CD4-positive, alpha-beta T cell (primary cell): ENCODE measurements at regions not wholly inside any gene's neighbourhood (a gene's known extent, or its start where the extent isn't known, plus 50 kb on each side); places are given as distances from the start of the nearest gene placed in this dataset.
"Not testable (repeated sequence)": the region's sequence is repeated elsewhere in the genome, so short reads cannot be mapped to it uniquely, and the experiment has no call there.

ENCODE experiments used
- ATAC-seq: fragments of 200-7000 bp; cut with Tn5 transposase; one replicate; pipeline ENCODE4 v1.10.0; 2022; ENCODE audit warnings: mild to moderate bottlenecking; ENCODE audit not compliant: poor library complexity
- CTCF ChIA-PET: fragments of 350-600 bp; sonication (Branson Sonifier 250); formaldehyde crosslinking; loops from one replicate; lab custom pipeline; 2021; ENCODE audit warnings: antibody characterized with exemption, inconsistent platforms; lab: Charles Lee
- POLR2A ChIA-PET: fragments of 350-600 bp; sonication (Branson Sonifier 250); formaldehyde crosslinking; loops from one replicate; lab custom pipeline; 2021; ENCODE audit warnings: antibody characterized with exemption, inconsistent platforms; lab: Charles Lee
- DNase-seq, 14 experiments: peaks; one replicate each; pipeline ENCODE4 v3.0.0-alpha.2; 2013 to 2020; ENCODE audit warnings: mixed read lengths in 2 of 14
- H3K27ac ChIP-seq, 2 donors: one replicate each; pipeline versions ENCODE4 v1.5.1 to v1.7.0; 2013; ENCODE audit warnings: low read length in 2 of 2, low read depth in 1 of 2, mild to moderate bottlenecking in 1 of 2
- H3K27me3 ChIP-seq, 2 experiments: 1 replicate in 1 of 2; 2 replicates in 1 of 2; pipeline versions ENCODE4 v1.6.1 to v1.7.0; 2013; ENCODE audit warnings: low read length in 2 of 2, control low read depth in 1 of 2, mild to moderate bottlenecking in 1 of 2, moderate library complexity in 1 of 2; ENCODE audit not compliant: insufficient read depth in 2 of 2, control insufficient read depth in 1 of 2
- H3K36me3 ChIP-seq: one replicate; pipeline ENCODE4 v1.6.1; 2013; ENCODE audit warnings: low read length, control low read depth; ENCODE audit not compliant: insufficient read depth
- H3K4me1 ChIP-seq: one replicate; pipeline ENCODE4 v1.6.1; 2013; ENCODE audit warnings: low read length, control low read depth; ENCODE audit not compliant: insufficient read depth
- H3K4me3 ChIP-seq: one replicate; pipeline ENCODE4 v1.5.1; 2013; ENCODE audit warnings: mild to moderate bottlenecking, low read length, moderate library complexity
- H3K9me3 ChIP-seq, 2 experiments: 1 replicate in 1 of 2; 2 replicates in 1 of 2; pipeline versions ENCODE4 v1.6.1 to v1.7.0; 2013; ENCODE audit warnings: low read length in 2 of 2, mild to moderate bottlenecking in 2 of 2, control low read depth in 1 of 2, moderate library complexity in 1 of 2; ENCODE audit not compliant: control insufficient read depth in 1 of 2, insufficient read depth in 1 of 2
- H3K27ac Mint-ChIP-seq: one replicate; pipeline ENCODE4 v1.8.0; 2020; ENCODE audit warnings: mixed read lengths
- H3K27me3 Mint-ChIP-seq: one replicate; pipeline ENCODE4 v1.8.0; 2021; ENCODE audit warnings: mixed read lengths
- H3K36me3 Mint-ChIP-seq: one replicate; pipeline ENCODE4 v1.8.0; 2021; ENCODE audit warnings: low read depth, mixed read lengths
- H3K4me1 Mint-ChIP-seq: one replicate; pipeline ENCODE4 v1.8.0; 2021; ENCODE audit warnings: low read depth, mixed read lengths
- H3K4me3 Mint-ChIP-seq: one replicate; pipeline ENCODE4 v1.8.0; 2020; ENCODE audit warnings: mild to moderate bottlenecking, mixed read lengths
- H3K9me3 Mint-ChIP-seq: one replicate; pipeline ENCODE4 v1.8.0; 2020; ENCODE audit warnings: mixed read lengths
- CTCF ChIP-seq: fragments of 200-600 bp; IDR thresholded peaks from one replicate; pipeline ENCODE4 v1.8.0; 2022; ENCODE audit warnings: antibody characterized with exemption, mild to moderate bottlenecking
- intact Hi-C, 2 experiments: fragments of 100-400 bp; cut with DNase I in 1 of 2; cut with micrococcal nuclease in 1 of 2; formaldehyde crosslinking; loops; one replicate each; pipeline versions ENCODE4 v1.15.1 to v1.9.0; 2023 to 2025; cut with DNase I, micrococcal nuclease

GRCh38 chr15:79562899-79563298, 130.8 kb downstream of the MINAR1 start:
- H3K27ac ChIP-seq = no peak overlapping the region
- no peak overlapping the region for H3K4me3 ChIP-seq
- no peaks in the 10 kb centered on the region for H3K36me3 ChIP-seq
- H3K27ac Mint-ChIP-seq = no peak overlapping the region
- H3K4me3 Mint-ChIP-seq = no peak overlapping the region
- DNase-seq (no peak), ATAC-seq (no peak)
- ChIA-PET CTCF (no interaction called here), POLR2A (no interaction called here)
- peaks cover 0 to 4% of the 10 kb centered on the region in 2 experiments for H3K9me3 ChIP-seq
- peaks cover 24% of the 10 kb centered on the region for H3K27me3 Mint-ChIP-seq
- H3K4me1 Mint-ChIP-seq = no peaks in the 10 kb centered on the region
- no peaks in the 10 kb centered on the region for H3K4me1 ChIP-seq
- no peaks in the 10 kb centered on the region for H3K36me3 Mint-ChIP-seq
- H3K9me3 Mint-ChIP-seq = peaks cover 2% of the 10 kb centered on the region
- H3K27me3 ChIP-seq = peaks cover 7 to 8% of the 10 kb centered on the region in 2 experiments
- intact Hi-C loops = no loop called here
- TF ChIP-seq CTCF = no peak

- Mint-ChIP-seq H3K4me3 (no peak overlapping the region), H3K27ac (no peak overlapping the region), H3K36me3 (no peaks in the 10 kb centered on the region), H3K4me1 (no peaks in the 10 kb centered on the region), H3K9me3 (no peaks in the 10 kb centered on the region), H3K27me3 (peaks cover 4% of the 10 kb centered on the region)
- H3K27me3 ChIP-seq = peaks cover 0 to 5% of the 10 kb centered on the region in 2 experiments
- no peaks in the 10 kb centered on the region for H3K36me3 ChIP-seq
- intact Hi-C loops = no loop called here
- no peaks in the 10 kb centered on the region for H3K4me1 ChIP-seq
- ATAC-seq (no peak), DNase-seq (no peak)
- H3K27ac ChIP-seq = no peak overlapping the region
- POLR2A ChIA-PET = no interaction called here
- no peak for TF ChIP-seq CTCF
- CTCF ChIA-PET = no interaction called here
- H3K4me3 ChIP-seq = no peak overlapping the region
- no peaks in the 10 kb centered on the region for H3K9me3 ChIP-seq
Measured at GRCh38 chr15:79570004-79570403, 137.9 kb downstream of the MINAR1 start.

- intact Hi-C loops = no loop called here
- Histone ChIP-seq H3K36me3 (no peaks in the 10 kb centered on the region), H3K4me1 (no peaks in the 10 kb centered on the region), H3K4me3 (no peak overlapping the region), H3K9me3 (no peaks in the 10 kb centered on the region), H3K27me3 (peaks cover 2 to 5% of the 10 kb centered on the region in 2 experiments), H3K27ac (no peak overlapping the region)
- Mint-ChIP-seq H3K27me3 (peaks cover 6% of the 10 kb centered on the region), H3K4me1 (no peaks in the 10 kb centered on the region), H3K27ac (no peak overlapping the region), H3K36me3 (no peaks in the 10 kb centered on the region), H3K9me3 (no peaks in the 10 kb centered on the region), H3K4me3 (no peak overlapping the region)
- ATAC-seq (no peak), DNase-seq (no peak)
- no peak for TF ChIP-seq CTCF
- POLR2A ChIA-PET = no interaction called here
- CTCF ChIA-PET = no interaction called here
Measured at GRCh38 chr15:79572691-79573404, 140.7 kb downstream of the MINAR1 start.

GRCh38 chr15:79574431-79575273, 142.5 kb downstream of the MINAR1 start:
- H3K9me3 Mint-ChIP-seq, H3K4me1 ChIP-seq, ATAC-seq, H3K4me3 Mint-ChIP-seq, intact Hi-C loops, H3K4me3 ChIP-seq, CTCF ChIA-PET, H3K36me3 Mint-ChIP-seq, DNase-seq, H3K4me1 Mint-ChIP-seq, POLR2A ChIA-PET, H3K27me3 Mint-ChIP-seq, H3K9me3 ChIP-seq, H3K27me3 ChIP-seq, H3K36me3 ChIP-seq, H3K27ac ChIP-seq, H3K27ac Mint-ChIP-seq: not testable (repeated sequence)
